Lower leg skin (tissue), 4 donors: ENCODE measurements at regions not wholly inside any gene's neighbourhood (a gene's known extent, or its start where the extent isn't known, plus 50 kb on each side); places are given as distances from the start of the nearest gene placed in this dataset.

Experiments used
- DNase-seq, 2 donors: peaks; one replicate each; pipeline ENCODE4 v3.0.0-alpha.2; 2019; ENCODE audit warnings: low spot score in 2 of 2
- H3K4me3 ChIP-seq: fragments of 200-600 bp; sonication (generic); 2 replicates; pipeline ENCODE4 v1.5.1; 2017; ENCODE audit warnings: mild to moderate bottlenecking, low read depth; ENCODE audit not compliant: poor library complexity, severe bottlenecking
- POLR2A ChIP-seq, 2 donors: fragments of 450-650 bp; IDR thresholded peaks; one replicate each; pipeline ENCODE4 v1.6.1; 2016 to 2017; ENCODE audit warnings: antibody characterized with exemption in 2 of 2, mild to moderate bottlenecking in 1 of 2, moderate library complexity in 1 of 2
- WGBS, 2 donors: methylation state at CpG; one replicate each; pipeline ENCODE4 v1.1.5; 2018; 5-methylcytosine and 5-hydroxymethylcytosine counted together
- intact Hi-C: fragments of 100-400 bp; cut with DNase I; formaldehyde crosslinking; loops from one replicate; pipeline ENCODE4 v1.15.0; 2023; ENCODE audit warnings: low total_unique reads
- TF ChIP-seq, protein P1 (sequence below), 3 donors: fragments of 450-650 bp; IDR thresholded peaks; one replicate each; pipeline ENCODE4 v1.5.1; 2016; ENCODE audit warnings: antibody characterized with exemption in 3 of 3, mild to moderate bottlenecking in 3 of 3, moderate library complexity in 2 of 3

DNA sequence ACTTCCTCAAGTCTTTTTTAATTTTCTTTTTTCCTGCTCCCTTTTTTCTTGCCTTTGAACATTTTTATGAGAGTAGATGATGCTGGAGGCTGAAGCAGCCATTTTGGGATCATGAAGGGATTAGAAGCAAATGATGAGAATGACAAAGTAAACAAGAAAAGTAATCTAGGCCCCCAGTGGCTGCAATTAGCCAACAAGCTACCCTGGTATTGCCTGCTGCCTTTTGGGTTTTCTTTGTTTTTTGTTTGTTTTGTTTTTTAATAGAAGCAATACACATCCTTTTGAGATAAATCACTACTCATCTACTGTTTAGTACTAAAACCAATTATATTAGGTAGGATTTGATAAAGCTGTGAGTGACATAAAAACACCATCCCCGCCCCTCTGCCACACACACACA, 280.7 kb upstream of the ADGRL2 start:
- TF ChIP-seq, protein P1, sequence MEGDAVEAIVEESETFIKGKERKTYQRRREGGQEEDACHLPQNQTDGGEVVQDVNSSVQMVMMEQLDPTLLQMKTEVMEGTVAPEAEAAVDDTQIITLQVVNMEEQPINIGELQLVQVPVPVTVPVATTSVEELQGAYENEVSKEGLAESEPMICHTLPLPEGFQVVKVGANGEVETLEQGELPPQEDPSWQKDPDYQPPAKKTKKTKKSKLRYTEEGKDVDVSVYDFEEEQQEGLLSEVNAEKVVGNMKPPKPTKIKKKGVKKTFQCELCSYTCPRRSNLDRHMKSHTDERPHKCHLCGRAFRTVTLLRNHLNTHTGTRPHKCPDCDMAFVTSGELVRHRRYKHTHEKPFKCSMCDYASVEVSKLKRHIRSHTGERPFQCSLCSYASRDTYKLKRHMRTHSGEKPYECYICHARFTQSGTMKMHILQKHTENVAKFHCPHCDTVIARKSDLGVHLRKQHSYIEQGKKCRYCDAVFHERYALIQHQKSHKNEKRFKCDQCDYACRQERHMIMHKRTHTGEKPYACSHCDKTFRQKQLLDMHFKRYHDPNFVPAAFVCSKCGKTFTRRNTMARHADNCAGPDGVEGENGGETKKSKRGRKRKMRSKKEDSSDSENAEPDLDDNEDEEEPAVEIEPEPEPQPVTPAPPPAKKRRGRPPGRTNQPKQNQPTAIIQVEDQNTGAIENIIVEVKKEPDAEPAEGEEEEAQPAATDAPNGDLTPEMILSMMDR (IDR thresholded peaks at IDR 0.05), result no peak
- no peak for TF ChIP-seq POLR2A (IDR thresholded peaks at IDR 0.05)
- DNase-seq, result no peak
- intact Hi-C loops, result no loop called here
- no peak overlapping the region for H3K4me3 ChIP-seq
- WGBS, 2 donors, result 95 to 100% methylated on average over 1 of the region's 1 CpG

DNA sequence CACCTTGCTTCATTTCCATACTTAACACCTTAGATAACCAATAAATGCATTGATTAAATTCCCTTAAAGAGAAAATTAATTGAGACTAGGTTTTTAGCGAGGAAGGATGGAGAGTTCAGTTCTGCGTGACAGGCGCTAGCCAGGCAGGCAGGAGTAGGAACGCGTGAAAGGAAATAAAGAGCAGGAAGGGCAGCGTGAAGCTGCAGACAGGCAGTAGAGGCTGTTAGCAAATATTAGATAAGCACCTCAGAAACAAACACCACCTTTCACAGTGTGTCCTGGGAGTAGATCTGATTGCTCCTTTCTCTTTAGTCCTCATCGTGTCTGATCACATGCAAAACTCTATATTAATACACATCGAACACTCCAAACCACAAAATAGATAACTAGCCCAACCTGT, 282.7 kb upstream of the ADGRL2 start:
- WGBS, 2 donors, result 82 to 86% methylated on average over 8 of the region's 8 CpGs
- H3K4me3 ChIP-seq, result no peak overlapping the region
- DNase-seq, result no peak
- intact Hi-C loops, result no loop called here
- TF ChIP-seq POLR2A (IDR thresholded peaks at IDR 0.05), result no peak
- TF ChIP-seq, protein P1 (IDR thresholded peaks at IDR 0.05), result no peak

DNA sequence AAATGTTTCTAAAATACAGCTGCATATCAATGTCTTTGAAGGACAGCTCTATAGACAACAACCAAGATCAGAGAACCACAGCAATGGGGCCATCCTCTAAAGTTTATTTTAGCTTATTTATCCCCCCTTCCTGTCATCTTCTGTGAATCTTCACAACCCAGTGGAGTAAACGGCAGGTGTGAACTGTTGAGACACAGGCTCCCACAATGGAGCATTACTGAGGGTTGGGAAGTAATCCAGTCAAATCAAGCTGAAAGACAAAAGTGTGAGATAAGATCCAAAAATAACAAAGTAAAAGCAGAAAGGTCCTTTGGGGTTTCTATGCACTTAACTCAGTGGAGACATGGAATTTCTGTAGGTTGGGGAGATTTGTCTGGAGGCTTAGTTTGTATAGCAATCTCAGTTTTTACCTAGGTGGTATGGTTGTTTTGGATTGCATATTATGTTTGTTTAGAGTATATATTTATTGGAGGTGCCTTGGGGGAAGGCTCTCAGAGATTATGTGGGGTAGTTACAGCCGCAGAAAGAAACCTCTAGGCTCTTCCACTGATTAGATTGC, 286.9 kb upstream of the ADGRL2 start:
- H3K4me3 ChIP-seq, result no peak overlapping the region
- DNase-seq, result no peak
- no peak for TF ChIP-seq POLR2A (IDR thresholded peaks at IDR 0.05)
- TF ChIP-seq, protein P1 (IDR thresholded peaks at IDR 0.05), result no peak
- intact Hi-C loops, result no loop called here
- 68 to 73% methylated on average over 2 of the region's 2 CpGs for WGBS, 2 donors

DNA sequence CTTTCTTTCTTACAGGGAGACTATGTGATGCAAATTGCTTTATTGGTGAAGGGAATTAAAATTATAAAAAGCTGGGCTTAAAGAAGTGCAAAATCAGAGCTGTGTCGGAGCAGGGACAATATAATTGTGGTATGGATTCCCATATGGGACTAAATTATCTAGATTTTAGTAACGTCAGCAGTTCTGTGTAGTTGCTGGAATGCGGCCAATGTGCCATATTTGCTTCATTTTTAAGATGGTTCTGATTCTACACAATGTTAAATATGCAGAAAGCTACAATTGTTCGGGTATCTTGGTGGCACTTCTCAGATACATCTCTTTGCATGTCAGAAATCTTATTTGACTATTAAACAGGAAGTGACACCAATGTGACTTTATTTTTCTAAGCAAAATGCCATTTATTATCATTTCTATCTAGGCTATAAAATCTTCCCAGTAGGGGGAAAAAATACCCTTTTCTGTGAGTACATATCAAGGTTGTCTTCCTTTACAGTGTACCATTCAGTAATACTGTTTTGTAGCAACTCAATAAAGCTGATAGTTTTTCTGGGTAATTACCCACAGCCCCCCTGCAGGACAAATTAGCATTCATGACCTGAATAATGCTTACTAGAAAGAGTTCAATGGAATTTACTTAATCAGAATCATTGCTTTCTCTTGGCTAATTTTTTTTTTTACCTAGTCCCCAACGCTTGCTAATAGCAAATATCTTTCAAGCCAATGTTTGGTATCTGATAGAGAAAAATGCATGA, 288.3 kb upstream of the ADGRL2 start:
- intact Hi-C loops, result no loop called here
- no peak for DNase-seq
- 64 to 72% methylated on average over 5 of the region's 5 CpGs for WGBS, 2 donors
- H3K4me3 ChIP-seq, result no peak overlapping the region
- no peak for TF ChIP-seq POLR2A (IDR thresholded peaks at IDR 0.05)
- TF ChIP-seq, protein P1 (IDR thresholded peaks at IDR 0.05), result no peak

DNA sequence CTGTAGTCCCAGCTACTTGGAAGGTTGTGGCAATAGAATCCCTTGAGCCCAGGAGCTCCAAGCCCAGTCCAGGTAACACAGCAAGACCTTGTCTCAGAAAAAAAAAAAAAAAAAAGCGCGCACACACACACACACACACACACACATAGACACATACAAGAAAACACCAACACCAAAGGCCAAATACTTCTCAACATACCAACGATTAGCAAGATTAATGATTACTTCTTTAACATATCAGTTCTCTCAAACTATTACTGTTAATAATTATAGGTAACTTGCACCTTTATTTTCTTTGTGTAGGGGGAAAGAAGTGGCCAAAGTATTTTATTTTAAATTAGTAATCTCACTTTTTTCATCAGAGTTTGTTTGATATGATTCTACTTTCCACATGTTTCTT, 289.5 kb upstream of the ADGRL2 start:
- no peak overlapping the region for H3K4me3 ChIP-seq
- WGBS, 2 donors, result 65 to 85% methylated on average over 3 of the region's 3 CpGs
- no peak for TF ChIP-seq POLR2A (IDR thresholded peaks at IDR 0.05)
- TF ChIP-seq, protein P1 (IDR thresholded peaks at IDR 0.05), result no peak
- no peak for DNase-seq
- intact Hi-C loops, result no loop called here
